ENCODE measurements at regions not wholly inside any gene's neighbourhood (a gene's known extent, or its start where the extent isn't known, plus 50 kb on each side); places are given as distances from the start of the nearest gene placed in this dataset.

DNA sequence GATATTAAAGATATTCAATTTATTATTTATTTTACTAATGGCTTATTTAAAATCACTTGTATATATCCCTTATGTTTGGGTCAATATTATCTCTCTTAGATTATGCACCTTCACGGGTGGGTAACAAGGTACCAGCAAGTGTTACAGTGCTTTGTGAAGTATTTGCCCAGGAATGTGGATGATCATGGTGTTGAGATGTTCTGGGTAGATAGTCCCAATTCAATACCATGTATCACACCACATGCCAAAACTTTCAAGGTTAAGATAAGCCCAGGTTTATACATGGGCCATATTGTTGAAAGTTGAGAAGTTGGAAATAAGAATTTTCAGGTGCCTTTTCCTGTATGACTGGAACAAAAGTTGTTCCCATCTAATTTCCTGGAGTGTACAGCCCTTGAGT, 131.3 kb upstream of the RASSF8 start:
- Histone ChIP-seq H3K4me3 (no peak overlapping the region), H3K27me3 (no peaks in the 10 kb centered on the region), H3K27ac (no peak overlapping the region), H3K4me1 (no peaks in the 10 kb centered on the region), H3K36me3 (no peaks in the 10 kb centered on the region), H3K9me3 (no peaks in the 10 kb centered on the region)
- intact Hi-C loops (cut with DNase I; ENCODE audit: low total_unique reads): no loop called here
- TF ChIP-seq POLR2A (IDR thresholded peaks at IDR 0.05): no peak
- TF ChIP-seq, protein P1, sequence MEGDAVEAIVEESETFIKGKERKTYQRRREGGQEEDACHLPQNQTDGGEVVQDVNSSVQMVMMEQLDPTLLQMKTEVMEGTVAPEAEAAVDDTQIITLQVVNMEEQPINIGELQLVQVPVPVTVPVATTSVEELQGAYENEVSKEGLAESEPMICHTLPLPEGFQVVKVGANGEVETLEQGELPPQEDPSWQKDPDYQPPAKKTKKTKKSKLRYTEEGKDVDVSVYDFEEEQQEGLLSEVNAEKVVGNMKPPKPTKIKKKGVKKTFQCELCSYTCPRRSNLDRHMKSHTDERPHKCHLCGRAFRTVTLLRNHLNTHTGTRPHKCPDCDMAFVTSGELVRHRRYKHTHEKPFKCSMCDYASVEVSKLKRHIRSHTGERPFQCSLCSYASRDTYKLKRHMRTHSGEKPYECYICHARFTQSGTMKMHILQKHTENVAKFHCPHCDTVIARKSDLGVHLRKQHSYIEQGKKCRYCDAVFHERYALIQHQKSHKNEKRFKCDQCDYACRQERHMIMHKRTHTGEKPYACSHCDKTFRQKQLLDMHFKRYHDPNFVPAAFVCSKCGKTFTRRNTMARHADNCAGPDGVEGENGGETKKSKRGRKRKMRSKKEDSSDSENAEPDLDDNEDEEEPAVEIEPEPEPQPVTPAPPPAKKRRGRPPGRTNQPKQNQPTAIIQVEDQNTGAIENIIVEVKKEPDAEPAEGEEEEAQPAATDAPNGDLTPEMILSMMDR (IDR thresholded peaks at IDR 0.05): no peak
- DNase-seq: no peak

DNA sequence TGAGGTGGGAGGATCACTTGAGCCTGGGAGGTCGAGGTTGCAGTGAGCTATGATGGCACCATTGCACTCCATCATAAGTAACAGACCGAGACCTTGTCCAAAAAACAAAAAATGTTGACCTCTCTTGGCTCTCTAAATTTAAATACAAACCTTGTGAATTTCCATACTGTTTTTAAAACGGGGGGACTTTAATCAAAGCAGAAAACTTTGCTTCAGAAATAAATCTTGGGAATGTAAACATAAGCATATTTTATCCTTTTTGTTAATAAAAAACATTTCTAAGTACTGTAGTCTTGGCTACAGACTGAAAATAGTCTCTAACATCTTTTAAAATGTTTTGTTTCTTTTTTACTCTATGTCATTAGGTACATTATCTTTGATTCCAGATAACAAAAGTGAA, 130.7 kb upstream of the RASSF8 start:
- intact Hi-C loops (cut with DNase I; ENCODE audit: low total_unique reads): no loop called here
- Histone ChIP-seq H3K36me3 (no peaks in the 10 kb centered on the region), H3K27ac (no peak overlapping the region), H3K4me1 (no peaks in the 10 kb centered on the region), H3K9me3 (no peaks in the 10 kb centered on the region), H3K27me3 (no peaks in the 10 kb centered on the region), H3K4me3 (no peak overlapping the region)
- no peak for TF ChIP-seq POLR2A (IDR thresholded peaks at IDR 0.05)
- TF ChIP-seq, protein P1 (IDR thresholded peaks at IDR 0.05): no peak
- no peak for DNase-seq

DNA sequence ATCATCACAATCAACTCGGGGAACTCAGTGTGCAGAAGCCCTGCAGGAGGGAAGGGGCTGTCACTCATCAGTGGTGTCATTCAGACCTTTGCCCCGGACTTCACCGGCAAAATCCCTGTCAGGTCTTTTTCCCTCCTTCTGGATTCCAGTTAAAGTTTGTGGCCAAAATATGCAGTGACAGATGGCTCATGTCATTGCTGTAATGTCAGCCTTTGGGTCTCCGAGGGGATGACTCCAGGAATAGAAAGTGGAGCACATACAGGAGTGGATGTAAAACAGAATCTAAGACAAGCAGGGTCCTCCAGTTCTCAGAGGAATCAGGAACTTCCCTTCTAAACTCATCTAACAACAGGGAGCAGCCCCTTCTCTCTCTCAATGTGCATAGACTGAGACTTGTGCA, 130.3 kb upstream of the RASSF8 start:
- no peak for DNase-seq
- Histone ChIP-seq H3K4me1 (no peaks in the 10 kb centered on the region), H3K27me3 (no peaks in the 10 kb centered on the region), H3K9me3 (no peaks in the 10 kb centered on the region), H3K4me3 (no peak overlapping the region), H3K36me3 (no peaks in the 10 kb centered on the region), H3K27ac (no peak overlapping the region)
- no peak for TF ChIP-seq POLR2A (IDR thresholded peaks at IDR 0.05)
- intact Hi-C loops (cut with DNase I; ENCODE audit: low total_unique reads): no loop called here

DNA sequence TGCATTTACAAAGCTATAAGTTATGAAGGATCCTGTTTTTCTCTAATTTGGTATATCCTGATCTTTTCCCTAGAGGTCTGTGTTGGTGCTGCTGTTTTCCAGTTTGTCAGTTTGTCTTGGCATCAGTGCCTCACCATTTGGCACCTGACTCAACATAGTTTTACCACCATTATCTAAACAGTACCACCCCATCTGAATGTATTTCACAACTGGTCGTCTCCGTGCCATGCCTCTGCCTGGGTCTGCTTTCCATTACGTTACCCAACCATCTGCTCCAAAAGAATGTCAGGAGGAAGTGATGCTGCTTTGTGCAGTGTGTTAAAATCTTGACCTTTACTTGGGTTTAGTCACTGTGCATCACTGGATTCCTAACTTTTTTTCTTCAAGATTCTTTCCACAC, 129.3 kb upstream of the RASSF8 start:
- Histone ChIP-seq H3K4me1 (no peaks in the 10 kb centered on the region), H3K4me3 (no peak overlapping the region), H3K36me3 (no peaks in the 10 kb centered on the region), H3K27ac (no peak overlapping the region), H3K27me3 (no peaks in the 10 kb centered on the region), H3K9me3 (no peaks in the 10 kb centered on the region)
- no peak for TF ChIP-seq POLR2A (IDR thresholded peaks at IDR 0.05)
- TF ChIP-seq, protein P1 (IDR thresholded peaks at IDR 0.05): no peak
- no peak for DNase-seq
- intact Hi-C loops (cut with DNase I; ENCODE audit: low total_unique reads): no loop called here

DNA sequence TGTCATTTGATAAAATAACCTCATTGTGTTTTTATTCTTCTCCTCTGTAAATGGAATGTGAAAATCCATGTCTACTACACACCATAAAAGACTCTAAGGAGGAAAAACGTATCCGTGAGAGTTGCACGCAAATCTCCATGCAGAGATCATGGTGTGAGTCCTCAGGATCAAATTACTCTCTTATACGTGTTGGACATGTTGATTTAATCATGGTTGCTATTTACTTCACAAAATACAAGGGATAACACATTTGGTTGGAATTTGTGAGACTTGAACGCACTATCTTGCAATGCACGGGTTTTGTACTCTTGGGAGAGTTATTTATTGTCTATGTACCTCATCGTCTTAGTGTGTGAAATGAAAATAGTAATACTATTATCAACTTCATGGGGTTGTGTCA, 128.0 kb upstream of the RASSF8 start:
- H3K4me3 ChIP-seq: no peak overlapping the region
- intact Hi-C loops (cut with DNase I; ENCODE audit: low total_unique reads): no loop called here
- H3K4me1 ChIP-seq: no peaks in the 10 kb centered on the region
- H3K9me3 ChIP-seq: no peaks in the 10 kb centered on the region
- H3K27me3 ChIP-seq: no peaks in the 10 kb centered on the region
- H3K27ac ChIP-seq: no peak overlapping the region
- no peaks in the 10 kb centered on the region for H3K36me3 ChIP-seq
- no peak for DNase-seq
- TF ChIP-seq, protein P1 (IDR thresholded peaks at IDR 0.05): no peak
- no peak for TF ChIP-seq POLR2A (IDR thresholded peaks at IDR 0.05)

DNA sequence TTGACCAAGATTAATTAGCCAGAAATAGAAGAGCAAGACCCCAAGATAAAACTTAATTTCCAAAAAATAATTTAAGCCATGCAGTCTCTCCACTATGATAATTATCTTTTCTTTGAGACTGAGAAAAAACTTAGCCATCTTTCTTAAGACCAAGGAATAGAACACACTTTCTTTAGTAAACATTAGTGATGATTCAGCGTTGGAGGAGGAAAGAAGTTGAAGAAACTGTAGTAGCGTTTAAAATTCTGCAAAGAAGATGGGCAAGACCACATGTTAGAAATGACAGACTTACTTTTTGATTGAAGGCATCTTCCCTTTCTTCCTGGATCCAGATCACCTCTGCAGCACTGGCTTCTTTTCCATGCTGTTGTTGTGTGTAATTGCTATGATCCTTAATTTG, 124.8 kb upstream of the RASSF8 start:
- no peak for DNase-seq
- Histone ChIP-seq H3K27me3 (no peaks in the 10 kb centered on the region), H3K9me3 (no peaks in the 10 kb centered on the region), H3K4me1 (no peaks in the 10 kb centered on the region), H3K36me3 (no peaks in the 10 kb centered on the region), H3K27ac (no peak overlapping the region), H3K4me3 (no peak overlapping the region)
- TF ChIP-seq POLR2A (IDR thresholded peaks at IDR 0.05): no peak
- TF ChIP-seq, protein P1 (IDR thresholded peaks at IDR 0.05): no peak
- intact Hi-C loops (cut with DNase I; ENCODE audit: low total_unique reads): no loop called here
